NCI-H748 treated with DMSO at 0.1 percent for 48 hours (cell line): ENCODE measurements at regions not wholly inside any gene's neighbourhood (a gene's known extent, or its start where the extent isn't known, plus 50 kb on each side); places are given as distances from the start of the nearest gene placed in this dataset.

Experiments
- DNase-seq: peaks from one replicate; lab custom pipeline; 2025; lab: John Stamatoyannopoulos, UW

GRCh38 chr13:34620862-34621261, 321.2 kb upstream of the NBEA start:
- peak; percentile 68 for DNase-seq

DNA sequence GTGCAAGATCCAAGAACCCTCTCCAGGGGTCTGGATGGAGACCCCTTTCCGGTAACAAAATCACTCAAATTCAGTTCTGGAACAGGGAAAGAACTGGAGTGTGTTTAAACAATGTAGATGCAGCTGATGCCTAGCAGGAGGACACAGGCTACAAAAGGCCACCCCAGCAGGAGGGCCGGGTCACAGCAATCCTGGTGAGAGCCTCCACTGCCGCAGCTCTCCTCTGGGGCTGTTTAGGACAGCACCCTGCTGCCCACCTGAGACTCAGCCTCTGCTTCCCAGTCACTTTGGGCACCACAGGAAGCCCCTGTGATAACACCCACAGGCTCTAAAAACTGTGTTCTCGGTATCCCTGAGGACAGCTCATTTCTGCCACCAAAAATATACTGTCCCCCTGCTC, 318.7 kb upstream of the NBEA start:
- DNase-seq, result no peak

- DNase-seq, result no peak
Observed at GRCh38 chr13:34627509-34628208, 314.4 kb upstream of the NBEA start.

DNA sequence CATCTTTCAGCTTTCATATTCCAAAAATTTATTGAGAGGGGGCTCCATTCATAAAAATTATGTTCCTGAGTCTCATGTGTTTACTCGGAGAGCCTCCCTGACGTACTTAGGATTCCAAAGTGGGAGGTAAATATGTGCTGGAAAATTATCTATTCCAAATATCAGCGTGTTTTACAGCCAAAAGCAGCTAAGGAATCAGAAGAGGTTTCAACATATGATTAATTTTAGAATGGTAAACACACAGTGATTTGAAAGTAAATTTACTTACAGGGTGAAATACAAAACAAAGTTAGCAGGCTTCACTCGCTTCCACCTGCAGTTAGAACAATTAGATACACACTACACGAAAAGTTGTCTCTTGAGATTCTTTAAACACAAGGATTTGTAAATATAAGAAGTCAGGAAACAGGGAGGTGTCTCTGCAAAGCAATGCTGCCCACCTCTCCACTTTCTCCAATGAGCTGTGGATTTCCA, 313.8 kb upstream of the NBEA start:
- peak; percentile 73 for DNase-seq

DNA sequence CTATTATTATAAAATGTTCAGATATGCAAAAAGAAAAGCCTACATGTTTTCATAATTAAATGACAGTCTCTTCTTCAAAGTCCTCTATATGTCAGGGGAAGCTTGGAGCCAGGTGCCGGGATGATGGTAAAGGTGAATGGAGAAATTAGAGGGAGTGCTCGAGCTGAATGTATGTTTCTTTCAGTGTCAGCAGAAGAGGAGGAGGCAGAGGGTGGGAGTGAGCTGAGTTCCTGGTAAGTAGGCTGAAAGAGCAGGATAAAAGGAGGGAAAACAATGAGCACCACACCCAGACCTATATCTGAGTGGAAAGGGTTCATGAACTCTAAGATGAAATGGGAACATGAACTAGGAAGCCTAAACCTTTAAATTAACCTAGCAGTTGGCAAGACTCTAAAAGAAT, 307.6 kb upstream of the NBEA start:
- no peak for DNase-seq

DNA sequence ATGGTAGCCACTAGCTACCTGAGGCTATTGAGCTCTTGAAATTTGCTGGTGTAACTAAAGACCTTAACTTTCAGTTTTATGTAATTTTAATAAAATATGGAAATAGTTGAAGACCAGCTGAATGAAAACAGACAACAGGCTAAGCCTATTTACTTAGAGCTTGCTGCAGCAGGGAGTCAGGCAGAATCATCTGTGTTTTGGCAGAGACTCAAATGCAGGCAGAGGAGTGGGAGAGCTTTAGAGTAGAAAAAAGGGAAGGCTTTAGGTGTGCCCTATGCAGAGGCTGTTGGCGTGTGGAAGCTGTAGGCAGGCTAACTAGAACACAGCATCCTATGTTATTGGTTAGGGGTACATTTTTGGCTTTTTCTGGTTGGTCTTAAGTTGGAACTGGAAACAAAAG, 304.9 kb upstream of the NBEA start:
- no peak for DNase-seq

DNA sequence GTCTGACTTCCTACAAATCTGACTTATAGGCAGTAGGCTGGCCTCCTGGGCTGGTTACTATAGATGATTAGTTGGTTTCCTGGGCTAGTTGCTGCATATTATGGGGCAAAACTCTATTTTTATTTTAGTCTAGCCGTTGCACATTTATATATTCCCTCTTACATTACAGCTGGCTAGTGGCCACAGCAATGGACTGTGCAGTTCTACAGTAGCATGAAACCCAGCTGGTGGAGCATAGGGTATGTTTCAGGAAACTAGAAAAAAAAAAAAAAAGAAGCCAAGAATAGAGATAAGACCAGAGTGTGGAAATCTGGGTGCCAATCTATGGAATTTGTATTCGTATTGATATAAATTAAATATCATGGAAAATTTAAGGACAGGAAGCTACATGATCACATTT, 304.4 kb upstream of the NBEA start:
- no peak for DNase-seq

GRCh38 chr13:34638897-34639296, 303.2 kb upstream of the NBEA start:
- no peak for DNase-seq

DNA sequence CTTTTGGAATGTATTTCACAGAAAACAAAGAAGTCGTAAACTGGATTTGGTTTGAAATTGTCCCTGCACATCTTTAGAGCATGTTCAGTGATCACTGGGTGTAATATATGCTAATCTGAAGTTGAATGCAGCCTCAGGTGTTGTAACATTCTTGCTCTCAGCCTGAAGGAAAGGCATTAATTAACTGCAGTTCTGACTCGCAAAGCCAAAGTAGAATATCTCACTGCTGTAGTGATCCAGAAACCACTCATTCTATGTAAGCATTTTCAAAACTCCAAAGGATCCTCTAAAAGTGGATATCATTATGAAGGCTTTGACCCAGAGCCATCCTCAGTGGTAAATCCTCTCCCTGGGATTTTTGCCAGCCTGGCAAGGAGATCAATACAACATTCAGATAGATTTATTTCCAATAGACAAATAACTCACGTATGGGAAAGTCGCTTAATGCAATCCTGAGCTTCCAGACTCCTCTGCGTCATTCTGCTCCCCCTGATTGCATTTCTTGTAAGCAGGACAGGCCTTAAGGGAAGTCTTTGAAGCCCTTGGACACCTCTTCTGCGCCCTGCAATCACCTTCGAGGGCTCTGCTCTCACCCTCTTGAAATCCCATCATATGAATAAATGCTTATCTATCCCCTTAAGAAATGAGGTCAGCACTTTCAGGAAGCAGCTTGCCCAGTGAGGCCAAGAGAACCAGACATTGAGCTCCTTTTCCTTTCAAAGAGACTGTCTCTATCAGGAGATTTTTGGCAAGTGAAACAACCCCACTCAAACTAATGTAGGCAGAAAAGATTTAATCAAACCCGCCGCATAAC, 301.7 kb upstream of the NBEA start:
- no peak for DNase-seq

DNA sequence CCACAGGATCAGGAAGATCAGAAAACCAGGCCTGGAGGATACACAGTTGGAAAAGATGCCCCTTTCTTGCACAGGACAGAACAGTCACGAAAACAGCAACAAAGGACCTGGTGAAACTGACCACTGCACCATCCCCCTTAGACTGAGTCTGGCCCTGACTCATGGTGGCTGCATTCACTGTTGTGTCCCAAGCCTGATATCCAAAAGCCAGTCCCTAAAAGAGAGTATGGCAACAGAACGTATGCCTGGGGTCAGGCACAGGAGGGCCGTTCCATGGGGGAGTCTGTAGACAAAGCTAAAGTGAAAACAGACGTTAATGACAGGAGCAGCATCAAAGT, 301.1 kb upstream of the NBEA start:
- no peak for DNase-seq

GRCh38 chr13:34647379-34648150, 294.5 kb upstream of the NBEA start:
- no peak for DNase-seq

GRCh38 chr13:34654203-34654602, 287.9 kb upstream of the NBEA start:
- DNase-seq, result no peak

DNA sequence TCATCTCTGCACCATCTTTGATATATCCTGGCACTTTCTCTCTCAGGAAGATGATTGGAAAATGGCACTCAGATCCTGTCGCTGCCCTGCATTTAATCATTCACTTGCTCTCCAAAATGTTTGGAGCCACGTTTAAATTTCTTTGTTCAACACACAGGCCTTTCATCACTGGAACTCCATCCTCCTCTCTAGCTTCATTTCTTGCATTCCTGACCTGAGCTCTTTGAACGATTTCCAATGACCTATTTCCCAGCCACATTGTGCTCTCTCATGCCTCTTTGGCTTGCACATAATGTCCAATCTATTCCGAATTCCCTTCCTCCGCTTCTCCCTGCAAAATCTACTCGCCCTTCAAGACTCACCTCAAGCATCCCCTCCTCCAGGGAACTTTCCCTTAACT, 287.4 kb upstream of the NBEA start:
- DNase-seq, result no peak

- DNase-seq, result no peak
Observed at GRCh38 chr13:34655554-34655953, 286.5 kb upstream of the NBEA start.

GRCh38 chr13:34657716-34658115, 284.4 kb upstream of the NBEA start:
- DNase-seq, result no peak

DNA sequence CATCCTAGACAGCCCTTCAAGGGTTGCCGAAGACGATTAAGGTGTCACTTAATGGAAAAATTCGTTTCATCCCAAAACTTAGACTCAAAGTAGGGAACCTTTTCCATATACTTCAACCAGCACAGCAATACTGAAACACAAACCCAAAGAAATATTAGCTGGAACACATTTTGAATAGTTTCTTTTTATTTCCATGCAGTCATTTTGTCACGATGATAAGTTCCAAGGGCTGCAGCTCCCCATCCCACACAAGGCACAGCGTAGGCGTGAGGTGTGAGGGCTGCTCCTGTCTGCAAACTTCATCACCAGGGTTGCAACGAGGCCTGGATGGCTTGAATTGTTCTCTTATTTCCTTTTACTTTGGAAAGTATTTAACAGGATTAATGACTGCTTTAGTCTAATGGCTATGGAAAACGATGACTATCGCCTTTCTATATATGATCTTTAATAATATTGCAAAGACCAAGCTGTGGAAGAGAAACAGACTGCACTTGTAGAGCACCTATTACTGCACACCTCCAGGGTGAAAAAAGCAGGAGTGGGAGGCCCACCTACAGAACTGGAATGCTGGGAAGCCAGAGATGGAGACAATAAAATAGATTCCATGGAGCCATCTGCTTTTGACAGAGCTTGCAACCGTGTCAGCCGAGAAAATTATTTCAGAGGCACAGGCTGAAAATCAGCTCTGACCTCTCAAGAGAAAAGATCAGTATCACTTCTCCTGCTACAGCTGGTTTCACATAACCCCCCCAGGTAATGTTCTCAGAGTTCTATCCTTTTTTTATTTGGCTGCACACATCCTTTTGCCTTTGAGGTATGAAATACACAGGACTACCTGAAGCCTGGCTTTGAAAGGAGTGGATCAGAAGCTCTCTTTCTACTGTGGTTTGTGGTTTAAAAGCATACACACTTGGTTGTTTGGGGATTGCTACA, 274.5 kb upstream of the NBEA start:
- no peak for DNase-seq

DNA sequence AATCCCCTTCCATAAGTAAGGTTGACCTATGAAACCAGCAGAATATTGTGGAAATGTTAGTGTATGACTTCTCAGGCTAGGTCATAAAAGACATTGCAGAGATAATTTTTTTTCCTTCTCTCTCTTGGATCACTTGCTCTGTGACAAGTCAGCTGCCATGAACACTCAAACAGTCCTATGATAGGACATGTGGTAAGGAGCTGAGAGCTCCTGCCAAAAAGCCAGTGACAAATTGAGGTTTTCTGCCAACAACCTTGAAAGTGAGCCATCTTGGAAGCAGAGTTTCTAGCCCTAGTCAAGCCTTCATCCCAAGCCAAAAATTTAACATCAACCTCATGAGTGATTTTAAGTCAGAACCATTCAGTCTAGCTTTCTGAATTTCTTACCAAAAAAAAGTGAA, 270.9 kb upstream of the NBEA start:
- DNase-seq, result no peak

GRCh38 chr13:34672631-34673030, 269.4 kb upstream of the NBEA start:
- no peak for DNase-seq

GRCh38 chr13:34675626-34676025, 266.4 kb upstream of the NBEA start:
- DNase-seq, result no peak

DNA sequence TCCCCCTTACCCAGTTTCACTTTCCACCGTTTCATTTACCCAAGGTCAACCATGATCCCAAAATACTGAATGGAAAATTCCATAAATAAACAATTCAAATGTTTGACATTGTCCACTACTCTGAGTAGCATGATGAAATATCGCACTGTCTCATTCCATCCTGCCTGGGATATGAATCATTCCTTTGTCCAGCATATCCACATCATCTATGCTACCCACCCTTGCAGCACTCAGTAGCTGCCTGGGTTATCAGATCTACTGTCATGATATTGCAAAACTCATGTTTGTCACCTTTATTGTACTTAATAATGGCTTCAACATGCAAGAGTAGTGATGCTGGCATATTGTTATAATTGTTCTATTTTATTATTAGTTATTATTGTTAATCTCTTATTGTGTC, 263.9 kb upstream of the NBEA start:
- DNase-seq, result no peak

DNA sequence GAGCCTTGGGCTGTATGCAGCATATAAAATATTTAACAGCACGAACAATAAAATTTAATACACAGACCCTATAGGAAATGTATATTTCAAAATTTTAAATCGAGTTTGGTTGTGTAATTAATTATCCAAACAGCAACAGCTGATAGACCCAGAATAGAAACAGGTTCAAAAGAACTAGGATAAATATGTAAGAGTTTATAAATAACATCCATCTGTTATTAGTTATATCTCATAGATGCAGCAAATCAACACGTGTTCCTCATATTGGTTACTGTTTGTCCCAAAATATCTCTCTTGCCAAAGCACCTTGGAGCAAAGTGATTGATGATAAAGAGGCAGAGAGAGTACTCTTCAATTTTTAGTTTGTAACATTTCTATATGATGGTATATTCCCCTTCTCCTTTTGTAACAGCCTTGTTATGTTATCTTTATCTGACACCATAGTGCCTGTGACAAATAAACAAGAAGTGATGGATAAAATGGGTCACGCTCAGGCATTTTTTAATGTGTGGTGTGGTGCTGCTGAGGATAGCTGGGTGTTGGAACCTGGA, 260.6 kb upstream of the NBEA start:
- DNase-seq, result no peak

- no peak for DNase-seq
Observed at GRCh38 chr13:34695063-34695462, 247.0 kb upstream of the NBEA start.
